HepG2 (cell line): ENCODE measurements at regions not wholly inside any gene's neighbourhood (a gene's known extent, or its start where the extent isn't known, plus 50 kb on each side); places are given as distances from the start of the nearest gene placed in this dataset.
A peak's percentile ranks its signal among the peaks of the same experiment; 100 is the strongest.

Experiments
- CENPX ChIP-seq: sonication (generic); formaldehyde crosslinking; IDR thresholded peaks from 2 replicates; pipeline ENCODE4 v1.9.0; 2021; ENCODE audit warnings: mild to moderate bottlenecking, missing genetic modification reagents, moderate library complexity
- GMEB1 ChIP-seq: sonication (generic); formaldehyde crosslinking; IDR thresholded peaks from 2 replicates; pipeline ENCODE4 v1.5.1; 2020; ENCODE audit warnings: missing genetic modification reagents, mild to moderate bottlenecking, borderline replicate concordance
- KLF11 ChIP-seq: IDR thresholded peaks from 2 replicates; pipeline ENCODE4 v1.6.1; 2016; ENCODE audit warnings: missing compliant biosample characterization
- NFYC ChIP-seq: IDR thresholded peaks from 2 replicates; pipeline ENCODE4 v1.6.1; 2016; ENCODE audit warnings: missing genetic modification reagents, missing compliant biosample characterization
- RARG ChIP-seq: sonication (generic); formaldehyde crosslinking; IDR thresholded peaks from 2 replicates; pipeline ENCODE4 v1.4.0; 2020; ENCODE audit warnings: low read depth, mild to moderate bottlenecking, missing genetic modification reagents
- SCMH1 ChIP-seq: sonication (generic); formaldehyde crosslinking; IDR thresholded peaks from 2 replicates; pipeline ENCODE4 v1.9.0; 2021; ENCODE audit warnings: missing genetic modification reagents, mild to moderate bottlenecking, borderline replicate concordance
- SIN3A ChIP-seq: IDR thresholded peaks from 2 replicates; pipeline ENCODE4 v1.6.1; 2011; ENCODE audit warnings: low read depth, mild to moderate bottlenecking, control low read depth, low read length, borderline replicate concordance
- SOX5 ChIP-seq: IDR thresholded peaks from 2 replicates; pipeline ENCODE4 v1.6.1; 2016; ENCODE audit warnings: borderline replicate concordance
- TEAD3 ChIP-seq: optimal IDR thresholded peaks from 2 replicates; pipeline ENCODE3; 2016; ENCODE audit warnings: borderline replicate concordance
- THAP8 ChIP-seq: sonication (generic); formaldehyde crosslinking; IDR thresholded peaks from 2 replicates; pipeline ENCODE4 v1.5.1; 2020; ENCODE audit warnings: missing genetic modification reagents, mild to moderate bottlenecking, borderline replicate concordance
- ZBTB26 ChIP-seq: IDR thresholded peaks from 2 replicates; pipeline ENCODE4 v1.6.1; 2016; ENCODE audit warnings: missing compliant biosample characterization, missing genetic modification reagents, borderline replicate concordance
- ZIK1 ChIP-seq: sonication (generic); formaldehyde crosslinking; IDR thresholded peaks from 2 replicates; pipeline ENCODE4 v1.5.0; 2020; ENCODE audit warnings: mild to moderate bottlenecking, low read depth, missing genetic modification reagents, borderline replicate concordance
- ZKSCAN5 ChIP-seq: sonication (generic); formaldehyde crosslinking; IDR thresholded peaks from 2 replicates; pipeline ENCODE4 v1.5.1; 2020; ENCODE audit warnings: mild to moderate bottlenecking, missing genetic modification reagents
- ZMYM4 ChIP-seq: sonication (generic); formaldehyde crosslinking; IDR thresholded peaks from 2 replicates; pipeline ENCODE4 v1.8.1; 2023; ENCODE audit warnings: mild to moderate bottlenecking, missing genetic modification reagents
- ZNF143 ChIP-seq: sonication (generic); formaldehyde crosslinking; IDR thresholded peaks from 2 replicates; pipeline ENCODE4 v1.4.0; 2020; ENCODE audit warnings: missing genetic modification reagents
- ZNF407 ChIP-seq: sonication (generic); formaldehyde crosslinking; IDR thresholded peaks from one replicate; pipeline ENCODE4 v1.5.1; 2020; ENCODE audit warnings: mild to moderate bottlenecking, missing genetic modification reagents; ENCODE audit errors: not compliant biosample characterization
- ZNF44 ChIP-seq: sonication (generic); formaldehyde crosslinking; IDR thresholded peaks from 2 replicates; pipeline ENCODE4 v1.5.1; 2020; ENCODE audit warnings: mild to moderate bottlenecking, missing genetic modification reagents
- ZNF781 ChIP-seq: sonication (generic); formaldehyde crosslinking; IDR thresholded peaks from 2 replicates; pipeline ENCODE4 v1.5.1; 2020; ENCODE audit warnings: borderline replicate concordance, mild to moderate bottlenecking, missing genetic modification reagents; ENCODE audit errors: not compliant biosample characterization
- ZSCAN9 ChIP-seq: IDR thresholded peaks from 2 replicates; pipeline ENCODE4 v1.6.1; 2016; ENCODE audit warnings: borderline replicate concordance

GRCh38 chr2:44061876-44062275, 66.1 kb upstream of the LRPPRC start (continued):
- TF ChIP-seq ZNF407 (no peak), SCMH1 (CRISPR knock-in tag) (no peak), SOX5 (CRISPR knock-in tag) (peak; percentile 78), ZBTB26 (CRISPR knock-in tag) (no peak), SIN3A (no peak), ZIK1 (CRISPR knock-in tag) (no peak), RARG (no peak), TEAD3 (CRISPR knock-in tag) (peak; percentile 50), GMEB1 (CRISPR knock-in tag) (no peak), ZSCAN9 (CRISPR knock-in tag) (0 out of 2 replicates have a peak, but pooled peaks have one; percentile 61), NFYC (no peak), ZNF781 (CRISPR knock-in tag) (no peak), ZNF44 (CRISPR knock-in tag) (no peak), ZMYM4 (CRISPR knock-in tag) (peak; percentile 77), CENPX (CRISPR knock-in tag) (no peak), THAP8 (CRISPR knock-in tag) (no peak), ZNF143 (no peak), KLF11 (CRISPR knock-in tag) (no peak), ZKSCAN5 (CRISPR knock-in tag) (no peak)
